ENCODE measurements at regions not wholly inside any gene's neighbourhood (a gene's known extent, or its start where the extent isn't known, plus 50 kb on each side); places are given as distances from the start of the nearest gene placed in this dataset.

- TF ChIP-seq CTCF (IDR thresholded peaks at IDR 0.05; ENCODE audit: insufficient read depth, low read depth, low read length, missing control alignments) = no peak
- H3K4me3 ChIP-seq (ENCODE audit: low read length) = no peak overlapping the region
- no peak for DNase-seq (ENCODE audit: low read depth)
Observed at GRCh38 chr15:81914734-81915256, 131.0 kb downstream of the MEX3B start.

GRCh38 chr15:81914333-81914732, 131.5 kb downstream of the MEX3B start:
- no peak for TF ChIP-seq CTCF (IDR thresholded peaks at IDR 0.05; ENCODE audit: insufficient read depth, low read depth, low read length, missing control alignments)
- H3K4me3 ChIP-seq (ENCODE audit: low read length) = no peak overlapping the region

GRCh38 chr15:81911022-81911971, 134.5 kb downstream of the MEX3B start:
- TF ChIP-seq CTCF (IDR thresholded peaks at IDR 0.05; ENCODE audit: insufficient read depth, low read depth, low read length, missing control alignments) = no peak
- DNase-seq (ENCODE audit: low read depth) = no peak
- no peak overlapping the region for H3K4me3 ChIP-seq (ENCODE audit: low read length)

More at GRCh38 chr15:81914333-81914732, 131.5 kb downstream of the MEX3B start:
- no peak for DNase-seq (ENCODE audit: low read depth)

- no peak for TF ChIP-seq CTCF (IDR thresholded peaks at IDR 0.05; ENCODE audit: insufficient read depth, low read depth, low read length, missing control alignments)
- no peak for DNase-seq (ENCODE audit: low read depth)
- H3K4me3 ChIP-seq (ENCODE audit: low read length) = no peak overlapping the region
Observed at GRCh38 chr15:81910355-81911021, 135.3 kb downstream of the MEX3B start.

GRCh38 chr15:81909011-81909358, 136.8 kb downstream of the MEX3B start:
- H3K4me3 ChIP-seq (ENCODE audit: low read length) = no peak overlapping the region
- no peak for TF ChIP-seq CTCF (IDR thresholded peaks at IDR 0.05; ENCODE audit: insufficient read depth, low read depth, low read length, missing control alignments)
- no peak for DNase-seq (ENCODE audit: low read depth)

GRCh38 chr15:81908111-81908510, 137.7 kb downstream of the MEX3B start:
- no peak for TF ChIP-seq CTCF (IDR thresholded peaks at IDR 0.05; ENCODE audit: insufficient read depth, low read depth, low read length, missing control alignments)
- no peak overlapping the region for H3K4me3 ChIP-seq (ENCODE audit: low read length)
- no peak for DNase-seq (ENCODE audit: low read depth)
